ENCODE measurements at regions not wholly inside any gene's neighbourhood (a gene's known extent, or its start where the extent isn't known, plus 50 kb on each side); places are given as distances from the start of the nearest gene placed in this dataset.

- BruUV-seq (replicated peaks), result no TSS peak
- ChIA-PET RAD21 (ENCODE audit: low non-redundant PET in 1 of 2, low total read pairs in 2 of 2, uncharacterized antibody in 2 of 2, unreplicated experiment in 2 of 2) (no interaction called here), POLR2A (no interaction called here), CTCF (no interaction called here)
- Histone ChIP-seq H3K9me2 (ENCODE audit: insufficient read depth) (no peaks in the 10 kb centered on the region), H3K9ac (ENCODE audit: low read length) (no peak overlapping the region), H3K9me3 (ENCODE audit: control insufficient read depth in 1 of 2, insufficient read depth in 1 of 2, low read depth in 1 of 2, low read length in 2 of 2) (peaks cover 5 to 17% of the 10 kb centered on the region in 2 experiments; a peak in 2 of 4 replicates), H4K20me1 (ENCODE audit: insufficient read depth) (no peaks in the 10 kb centered on the region), H3K27ac (ENCODE audit: low read depth, low read length) (no peak overlapping the region), H3K4me1 (ENCODE audit: control insufficient read depth in 1 of 2, insufficient read depth in 2 of 2, low read length in 2 of 2) (no peaks in the 10 kb centered on the region), H3K4me2 (ENCODE audit: low read length) (no peak overlapping the region), H3K4me3 (replicated peaks in 1 of 2; ENCODE audit: low read depth in 1 of 2, low read length in 2 of 2) (no peak overlapping the region), H3K27me3 (ENCODE audit: insufficient read depth, low read length) (no peaks in the 10 kb centered on the region), H2AFZ (ENCODE audit: low read depth, low read length, poor library complexity, severe bottlenecking) (no peak overlapping the region), H3K36me3 (ENCODE audit: control insufficient read depth in 1 of 2, insufficient read depth in 2 of 2, low read length in 2 of 2) (no peaks in the 10 kb centered on the region), H3K79me2 (ENCODE audit: insufficient read depth, low read length) (no peaks in the 10 kb centered on the region)
- TF ChIP-seq POLR2AphosphoS5 (IDR thresholded peaks at IDR 0.05; ENCODE audit: low read depth, low read length) (no peak), SIN3A (IDR thresholded peaks at IDR 0.05; ENCODE audit: low read depth) (no peak)
- ATAC-seq, result no peak
- intact Hi-C loops (cut with micrococcal nuclease), result no loop called here
- DNase-seq (ENCODE audit: low read depth, low spot score), result no peak
Observed at GRCh38 chr2:5911718-5912117, 219.5 kb downstream of the SOX11 start.

- no peak overlapping the region for H3K27ac ChIP-seq (ENCODE audit: low read depth, low read length)
- H3K4me2 ChIP-seq (ENCODE audit: low read length), result no peak overlapping the region
- intact Hi-C loops (cut with micrococcal nuclease), result no loop called here
- H2AFZ ChIP-seq (ENCODE audit: low read depth, low read length, poor library complexity, severe bottlenecking), result no peak overlapping the region
- H3K9me3 ChIP-seq (ENCODE audit: control insufficient read depth in 1 of 2, insufficient read depth in 1 of 2, low read depth in 1 of 2, low read length in 2 of 2), result peaks cover 4 to 15% of the 10 kb centered on the region in 2 experiments; a peak in 2 of 4 replicates
- no peaks in the 10 kb centered on the region for H3K9me2 ChIP-seq (ENCODE audit: insufficient read depth)
- no TSS peak for BruUV-seq (replicated peaks)
- ChIA-PET POLR2A (no interaction called here), CTCF (no interaction called here), RAD21 (ENCODE audit: low non-redundant PET in 1 of 2, low total read pairs in 2 of 2, uncharacterized antibody in 2 of 2, unreplicated experiment in 2 of 2) (no interaction called here)
- no peaks in the 10 kb centered on the region for H4K20me1 ChIP-seq (ENCODE audit: insufficient read depth)
- H3K79me2 ChIP-seq (ENCODE audit: insufficient read depth, low read length), result no peaks in the 10 kb centered on the region
- no peaks in the 10 kb centered on the region for H3K36me3 ChIP-seq (ENCODE audit: control insufficient read depth in 1 of 2, insufficient read depth in 2 of 2, low read length in 2 of 2)
- H3K4me1 ChIP-seq (ENCODE audit: control insufficient read depth in 1 of 2, insufficient read depth in 2 of 2, low read length in 2 of 2), result no peaks in the 10 kb centered on the region
- ATAC-seq, result no peak
- H3K27me3 ChIP-seq (ENCODE audit: insufficient read depth, low read length), result no peaks in the 10 kb centered on the region
- DNase-seq (ENCODE audit: low read depth, low spot score), result no peak
- H3K4me3 ChIP-seq (replicated peaks in 1 of 2; ENCODE audit: low read depth in 1 of 2, low read length in 2 of 2), result no peak overlapping the region
- H3K9ac ChIP-seq (ENCODE audit: low read length), result no peak overlapping the region
- TF ChIP-seq EZH2 (IDR thresholded peaks at IDR 0.05), result no peak
- TF ChIP-seq SRF (IDR thresholded peaks at IDR 0.05; ENCODE audit: low read depth), result no peak
- no peak for TF ChIP-seq ZBTB33 (IDR thresholded peaks at IDR 0.05; ENCODE audit: extremely low read depth, insufficient replicate concordance, low read length)
- TF ChIP-seq POLR2AphosphoS5 (IDR thresholded peaks at IDR 0.05; ENCODE audit: low read depth, low read length), result no peak
- TF ChIP-seq TCF7L2 (IDR thresholded peaks at IDR 0.05; ENCODE audit: borderline replicate concordance, extremely low read depth, insufficient read depth, insufficient read length), result no peak
- TF ChIP-seq REST (IDR thresholded peaks at IDR 0.05; ENCODE audit: low read depth), result no peak
- no peak for TF ChIP-seq ATF3 (IDR thresholded peaks at IDR 0.05)
- TF ChIP-seq SP1 (IDR thresholded peaks at IDR 0.05; ENCODE audit: low read depth), result no peak
- TF ChIP-seq SIN3A (IDR thresholded peaks at IDR 0.05; ENCODE audit: low read depth), result no peak
- no peak for TF ChIP-seq RAD21 (IDR thresholded peaks at IDR 0.05; ENCODE audit: low read depth)
- no peak for TF ChIP-seq EGR1 (IDR thresholded peaks at IDR 0.05; ENCODE audit: low read depth)
Observed at GRCh38 chr2:5913711-5914395, 221.7 kb downstream of the SOX11 start.

Data from HCT116 (cell line).